T-cell (primary cell): ENCODE measurements at regions not wholly inside any gene's neighbourhood (a gene's known extent, or its start where the extent isn't known, plus 50 kb on each side); places are given as distances from the start of the nearest gene placed in this dataset.

Experiments
- ATAC-seq, 4 experiments: fragments of 200-7000 bp in 3 of 4; fragments of 150-1000 bp in 1 of 4; cut with Tn5 transposase; replicated peaks in 1 of 4; 1 replicate in 3 of 4; 2 replicates in 1 of 4; pipeline ENCODE4 v1.10.0; 2021; ENCODE audit warnings: moderate library complexity in 3 of 4, mild to moderate bottlenecking in 2 of 4, moderate number of reproducible peaks in 1 of 4
- CTCF ChIA-PET, 2 donors: fragments of 300-600 bp; sonication (Branson Sonifier 250); formaldehyde crosslinking; loops; one replicate each; lab custom pipeline; 2022; ENCODE audit warnings: antibody characterized with exemption in 2 of 2; lab: Charles Lee
- POLR2A ChIA-PET, 2 donors: fragments of 300-600 bp; sonication (Branson Sonifier 250); formaldehyde crosslinking; loops; one replicate each; lab custom pipeline; 2022; ENCODE audit warnings: antibody characterized with exemption in 2 of 2; lab: Charles Lee
- DNase-seq, 35 experiments: peaks; one replicate each; pipeline versions ENCODE4 v3.0.0 to v3.0.0-alpha.2; 2013 to 2023
- H3K27ac ChIP-seq: one replicate; pipeline ENCODE4 v1.5.1; 2013; ENCODE audit warnings: low read length
- H3K27me3 ChIP-seq, 2 experiments: replicated peaks in 1 of 2; 1 replicate in 1 of 2; 2 replicates in 1 of 2; pipeline versions ENCODE4 v1.6.1 to v1.7.0; 2013; ENCODE audit warnings: low read length in 1 of 2, mixed read lengths in 1 of 2; ENCODE audit not compliant: control insufficient read depth in 2 of 2, insufficient read depth in 2 of 2; ENCODE audit errors: extremely low read depth in 1 of 2
- H3K36me3 ChIP-seq, 2 donors: 1 replicate in 1 of 2; 2 replicates in 1 of 2; pipeline versions ENCODE4 v1.6.1 to v1.7.0; 2013; ENCODE audit warnings: low read length in 1 of 2; ENCODE audit not compliant: control insufficient read depth in 2 of 2, insufficient read depth in 1 of 2; ENCODE audit errors: extremely low read depth in 1 of 2
- H3K4me1 ChIP-seq, 2 experiments: 1 replicate in 1 of 2; 2 replicates in 1 of 2; pipeline versions ENCODE4 v1.6.1 to v1.7.0; 2013; ENCODE audit warnings: low read length in 2 of 2, mixed read lengths in 1 of 2; ENCODE audit not compliant: insufficient read depth in 2 of 2, control insufficient read depth in 1 of 2; ENCODE audit errors: extremely low read depth in 1 of 2
- H3K4me3 ChIP-seq, 2 donors: 1 replicate in 1 of 2; 2 replicates in 1 of 2; pipeline versions ENCODE4 v1.5.1 to v1.7.0; 2013; ENCODE audit warnings: mild to moderate bottlenecking in 2 of 2, low read length in 1 of 2, moderate library complexity in 1 of 2; ENCODE audit not compliant: control insufficient read depth in 1 of 2; ENCODE audit errors: extremely low read depth in 1 of 2
- H3K9me3 ChIP-seq: 2 replicates; pipeline ENCODE4 v1.7.0; 2013
- H3K27ac Mint-ChIP-seq, 2 donors: one replicate each; pipeline ENCODE4 v1.8.0; 2020 to 2021; ENCODE audit warnings: mild to moderate bottlenecking in 2 of 2, mixed read lengths in 2 of 2
- H3K27me3 Mint-ChIP-seq, 2 donors: one replicate each; pipeline ENCODE4 v1.8.0; 2021 to 2022; ENCODE audit warnings: mixed read lengths in 2 of 2
- H3K36me3 Mint-ChIP-seq: one replicate; pipeline ENCODE4 v1.8.0; 2021; ENCODE audit warnings: mixed read lengths
- H3K4me1 Mint-ChIP-seq, 3 donors: one replicate each; pipeline ENCODE4 v1.8.0; 2020 to 2022; ENCODE audit warnings: mixed read lengths in 3 of 3, mild to moderate bottlenecking in 1 of 3
- H3K4me3 Mint-ChIP-seq, 3 donors: one replicate each; pipeline ENCODE4 v1.8.0; 2020 to 2022; ENCODE audit warnings: mild to moderate bottlenecking in 3 of 3, mixed read lengths in 3 of 3, moderate library complexity in 3 of 3
- H3K9me3 Mint-ChIP-seq, 3 donors: one replicate each; pipeline ENCODE4 v1.8.0; 2020 to 2022; ENCODE audit warnings: mixed read lengths in 3 of 3
- WGBS: methylation state at CpG from one replicate; pipeline ENCODE4 v1.1.5; 2013; ENCODE audit warnings: missing lambda C conversion rate; ENCODE audit not compliant: insufficient coverage; 5-methylcytosine and 5-hydroxymethylcytosine counted together

DNA sequence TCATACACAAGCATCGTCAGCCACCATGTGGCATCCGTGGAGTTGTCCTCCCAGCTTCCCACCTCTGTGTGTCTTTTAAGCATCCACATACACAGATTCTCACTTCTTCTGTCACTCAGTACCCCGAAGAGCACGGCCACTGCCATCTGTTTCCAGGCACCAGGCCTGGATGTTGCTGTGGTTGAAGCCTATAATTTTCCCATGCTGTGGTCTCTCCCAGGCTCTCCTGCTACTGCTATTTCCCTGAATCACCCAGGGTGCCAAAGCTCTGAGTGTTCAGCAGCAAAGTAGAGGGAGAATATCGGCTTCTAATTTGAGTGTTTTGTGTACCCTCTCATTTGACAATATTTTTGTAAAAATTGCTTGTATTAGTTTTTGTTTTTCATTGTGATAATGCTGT lies 265.7 kb downstream of the DIPK2A start:
- Histone ChIP-seq H3K27me3 (no peaks in the 10 kb centered on the region), H3K36me3 (no peaks in the 10 kb centered on the region), H3K9me3 (no peaks in the 10 kb centered on the region), H3K4me1 (no peaks in the 10 kb centered on the region), H3K4me3 (no peak overlapping the region), H3K27ac (no peak overlapping the region)
- H3K4me3 Mint-ChIP-seq: no peak overlapping the region
- ChIA-PET POLR2A (no interaction called here), CTCF (no interaction called here)
- no peaks in the 10 kb centered on the region for H3K36me3 Mint-ChIP-seq
- DNase-seq (no peak), ATAC-seq (no peak)
- H3K27me3 Mint-ChIP-seq: peaks cover 5 to 10% of the 10 kb centered on the region in 2 donors
- no peak overlapping the region for H3K27ac Mint-ChIP-seq
- no peaks in the 10 kb centered on the region for H3K9me3 Mint-ChIP-seq
- no peaks in the 10 kb centered on the region for H3K4me1 Mint-ChIP-seq
- WGBS: 93% methylated on average over 2 of the region's 5 CpGs

DNA sequence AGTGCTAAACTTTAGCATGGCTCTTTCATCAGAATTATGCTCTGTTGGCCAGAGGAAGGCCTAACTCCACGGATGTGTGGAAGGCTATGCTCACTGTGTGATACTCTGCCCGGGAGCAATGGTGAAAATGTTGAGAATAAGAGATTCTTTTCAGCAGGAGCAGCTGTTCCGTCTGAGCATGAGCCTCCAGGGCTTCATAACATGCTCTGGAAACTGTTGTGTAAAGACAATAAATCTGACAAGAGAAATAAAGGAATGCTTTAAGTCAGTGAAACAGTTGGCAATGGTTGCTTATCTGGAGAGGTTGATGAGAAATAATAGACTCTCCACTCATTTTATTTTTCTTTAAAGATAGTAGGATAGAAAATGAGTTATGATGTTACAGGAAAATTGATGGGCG lies 269.8 kb downstream of the DIPK2A start:
- Mint-ChIP-seq H3K4me3 (no peak overlapping the region), H3K27me3 (peaks cover 5 to 10% of the 10 kb centered on the region in 2 donors), H3K9me3 (no peaks in the 10 kb centered on the region), H3K36me3 (no peaks in the 10 kb centered on the region), H3K27ac (no peak overlapping the region), H3K4me1 (no peaks in the 10 kb centered on the region)
- Histone ChIP-seq H3K27ac (no peak overlapping the region), H3K36me3 (no peaks in the 10 kb centered on the region), H3K4me1 (no peaks in the 10 kb centered on the region), H3K4me3 (no peak overlapping the region), H3K27me3 (no peaks in the 10 kb centered on the region), H3K9me3 (no peaks in the 10 kb centered on the region)
- WGBS: 85% methylated on average over 2 of the region's 4 CpGs
- ChIA-PET CTCF (no interaction called here), POLR2A (no interaction called here)
- ATAC-seq: no peak
- no peak for DNase-seq

DNA sequence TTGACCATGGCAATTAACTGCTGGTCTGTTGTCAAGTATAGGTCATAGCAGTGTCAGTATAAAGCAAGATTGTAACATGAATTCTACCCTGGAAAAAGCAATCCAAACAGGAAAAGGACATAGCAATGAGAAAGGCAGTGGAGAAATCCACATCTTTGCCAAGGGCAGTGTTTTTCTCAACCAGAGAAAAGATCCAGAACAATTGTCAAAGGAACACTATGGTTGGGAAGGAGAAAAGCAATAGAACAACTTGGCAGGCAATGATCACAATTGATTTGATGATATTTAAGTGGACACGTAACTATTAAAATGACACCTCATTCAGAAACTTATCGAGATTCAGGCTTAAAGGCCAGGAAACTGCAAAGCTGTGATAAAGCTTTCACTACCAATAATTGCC lies 271.1 kb downstream of the DIPK2A start:
- no peaks in the 10 kb centered on the region for H3K27me3 ChIP-seq
- no peaks in the 10 kb centered on the region for H3K36me3 ChIP-seq
- no peaks in the 10 kb centered on the region for H3K4me1 ChIP-seq
- Mint-ChIP-seq H3K27me3 (peaks cover 5 to 10% of the 10 kb centered on the region in 2 donors), H3K9me3 (no peaks in the 10 kb centered on the region), H3K36me3 (no peaks in the 10 kb centered on the region), H3K4me1 (no peaks in the 10 kb centered on the region), H3K27ac (no peak overlapping the region), H3K4me3 (no peak overlapping the region)
- WGBS: no CpG with 5 or more reads among the region's 2 CpGs
- no peak overlapping the region for H3K27ac ChIP-seq
- H3K9me3 ChIP-seq: no peaks in the 10 kb centered on the region
- no peak for ATAC-seq
- DNase-seq: no peak
- ChIA-PET POLR2A (no interaction called here), CTCF (no interaction called here)
- no peak overlapping the region for H3K4me3 ChIP-seq

DNA sequence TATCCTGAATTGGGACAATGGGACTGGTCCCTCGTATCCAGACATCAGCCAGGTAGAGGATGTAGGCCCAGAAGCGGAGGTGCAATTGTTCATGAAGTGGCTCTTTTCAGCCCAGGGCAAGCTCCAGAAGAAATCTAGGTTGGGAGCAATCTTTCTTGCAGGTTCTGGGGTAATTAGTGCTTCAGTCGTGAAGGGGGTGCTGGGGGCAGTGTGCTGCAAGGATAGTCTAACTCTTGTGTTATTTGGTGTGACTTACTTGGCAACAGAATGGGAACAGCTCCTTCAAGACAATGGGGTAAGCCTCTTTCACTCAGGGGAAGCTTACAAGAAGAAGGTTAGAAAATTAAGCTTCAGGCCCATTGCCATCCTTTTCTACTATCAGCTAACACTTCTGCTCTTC lies 273.0 kb downstream of the DIPK2A start:
- Histone ChIP-seq H3K4me1 (no peaks in the 10 kb centered on the region), H3K9me3 (no peaks in the 10 kb centered on the region), H3K36me3 (no peaks in the 10 kb centered on the region), H3K27ac (no peak overlapping the region), H3K27me3 (no peaks in the 10 kb centered on the region), H3K4me3 (no peak overlapping the region)
- no peak for DNase-seq
- H3K27me3 Mint-ChIP-seq: peaks cover 0 to 1% of the 10 kb centered on the region in 2 donors
- no peak overlapping the region for H3K4me3 Mint-ChIP-seq
- WGBS: 83% methylated on average over 3 of the region's 3 CpGs
- ChIA-PET CTCF (no interaction called here), POLR2A (interaction anchor here in 1 of 2 donors (0.6 kb wide), 1 partner anchor 14 kb away, joined by 9 read pairs; no protein-coding TSS in a partner anchor)
- ATAC-seq: no peak
- H3K9me3 Mint-ChIP-seq: no peaks in the 10 kb centered on the region
- H3K27ac Mint-ChIP-seq: no peak overlapping the region
- H3K4me1 Mint-ChIP-seq: no peaks in the 10 kb centered on the region
- H3K36me3 Mint-ChIP-seq: no peaks in the 10 kb centered on the region

DNA sequence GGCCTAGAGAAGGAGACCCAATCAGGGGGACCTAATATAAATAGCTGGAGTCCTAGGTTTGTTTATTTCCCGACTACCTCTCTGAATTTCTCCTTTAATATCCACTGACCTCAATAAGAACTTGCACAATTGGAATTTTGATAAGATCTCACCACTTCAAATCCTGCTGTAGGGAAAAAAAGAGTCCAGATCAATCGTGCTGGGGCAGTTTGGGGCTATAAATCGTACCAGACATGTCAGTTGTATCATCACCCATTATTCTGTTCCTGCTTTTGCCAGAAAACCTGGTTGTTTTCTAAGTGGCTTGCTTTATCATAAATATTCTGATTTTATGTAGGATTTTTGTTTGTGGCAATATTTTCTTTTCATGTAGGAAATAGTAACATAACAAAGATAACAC lies 281.3 kb downstream of the DIPK2A start:
- H3K36me3 Mint-ChIP-seq: no peaks in the 10 kb centered on the region
- ATAC-seq: no peak
- H3K36me3 ChIP-seq: no peaks in the 10 kb centered on the region
- H3K4me1 ChIP-seq: no peaks in the 10 kb centered on the region
- H3K27me3 Mint-ChIP-seq: peaks cover 2 to 8% of the 10 kb centered on the region in 2 donors
- H3K9me3 ChIP-seq: no peaks in the 10 kb centered on the region
- H3K4me1 Mint-ChIP-seq: no peaks in the 10 kb centered on the region
- H3K27ac ChIP-seq: no peak overlapping the region
- no peaks in the 10 kb centered on the region for H3K27me3 ChIP-seq
- H3K4me3 Mint-ChIP-seq: no peak overlapping the region
- no CpG with 5 or more reads among the region's 3 CpGs for WGBS
- ChIA-PET POLR2A (no interaction called here), CTCF (no interaction called here)
- no peaks in the 10 kb centered on the region for H3K9me3 Mint-ChIP-seq
- DNase-seq: no peak
- H3K4me3 ChIP-seq: no peak overlapping the region
- no peak overlapping the region for H3K27ac Mint-ChIP-seq

DNA sequence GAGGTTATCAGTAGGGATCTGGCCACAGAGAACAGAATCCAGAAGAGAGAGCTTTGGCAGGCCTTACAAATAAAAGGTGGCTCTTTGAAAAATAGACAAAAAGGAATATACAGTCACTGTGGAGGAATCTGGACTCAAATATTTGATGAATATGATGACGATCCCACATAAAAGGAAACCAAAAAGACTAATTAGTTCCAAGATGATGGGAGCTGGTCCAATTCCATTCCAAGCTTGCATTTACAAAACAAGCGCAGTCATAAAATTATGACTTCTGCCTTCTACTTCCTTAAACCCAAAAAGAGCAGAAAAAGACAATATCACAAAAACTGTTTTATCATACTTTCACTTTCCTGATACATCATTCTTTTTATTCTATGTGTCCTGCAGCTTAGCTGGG lies 285.8 kb downstream of the DIPK2A start:
- Mint-ChIP-seq H3K4me1 (no peaks in the 10 kb centered on the region), H3K9me3 (no peaks in the 10 kb centered on the region), H3K4me3 (no peak overlapping the region), H3K27ac (no peak overlapping the region), H3K27me3 (peaks cover 2 to 19% of the 10 kb centered on the region in 2 donors), H3K36me3 (no peaks in the 10 kb centered on the region)
- CTCF ChIA-PET: no interaction called here
- ATAC-seq (no peak), DNase-seq (no peak)
- Histone ChIP-seq H3K9me3 (no peaks in the 10 kb centered on the region), H3K4me1 (no peaks in the 10 kb centered on the region), H3K27me3 (no peaks in the 10 kb centered on the region), H3K27ac (no peak overlapping the region), H3K4me3 (no peak overlapping the region), H3K36me3 (no peaks in the 10 kb centered on the region)
- POLR2A ChIA-PET: no interaction called here
- 100% methylated on average over 1 of the region's 2 CpGs for WGBS

DNA sequence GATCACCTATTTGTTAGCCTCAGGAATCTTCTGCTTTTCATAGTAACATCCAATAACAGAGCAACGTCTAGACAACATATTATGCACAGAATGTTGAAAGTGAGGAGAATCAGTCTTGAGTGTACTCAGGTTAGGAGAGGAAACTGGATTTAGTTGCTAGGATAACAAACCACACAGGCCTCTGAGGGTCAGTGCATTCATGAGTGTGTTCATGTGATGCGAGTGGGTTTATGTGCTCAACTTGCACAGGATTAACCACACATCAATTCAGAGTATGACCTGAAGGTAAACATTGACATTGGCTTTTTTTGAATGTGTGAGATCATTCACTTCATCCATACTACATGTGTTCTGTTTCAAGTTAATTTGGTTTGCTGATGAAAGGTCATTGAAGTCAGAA lies 287.6 kb downstream of the DIPK2A start:
- no peak overlapping the region for H3K4me3 ChIP-seq
- Mint-ChIP-seq H3K27me3 (peaks cover 2 to 19% of the 10 kb centered on the region in 2 donors), H3K36me3 (no peaks in the 10 kb centered on the region), H3K4me1 (no peaks in the 10 kb centered on the region), H3K27ac (no peak overlapping the region), H3K4me3 (no peak overlapping the region), H3K9me3 (no peaks in the 10 kb centered on the region)
- no peaks in the 10 kb centered on the region for H3K36me3 ChIP-seq
- ATAC-seq: no peak
- no CpG with 5 or more reads among the region's 2 CpGs for WGBS
- DNase-seq: no peak
- no peaks in the 10 kb centered on the region for H3K27me3 ChIP-seq
- no peaks in the 10 kb centered on the region for H3K9me3 ChIP-seq
- no peaks in the 10 kb centered on the region for H3K4me1 ChIP-seq
- no peak overlapping the region for H3K27ac ChIP-seq
- CTCF ChIA-PET: no interaction called here
- POLR2A ChIA-PET: interaction anchor here (0.6 to 0.7 kb wide), 2 partner anchors 12 to 15 kb away, joined by 4 to 9 read pairs; no protein-coding TSS in a partner anchor
